GM18508 (cell line): ENCODE measurements at regions not wholly inside any gene's neighbourhood (a gene's known extent, or its start where the extent isn't known, plus 50 kb on each side); places are given as distances from the start of the nearest gene placed in this dataset.
A peak's percentile ranks its signal among the peaks of the same experiment; 100 is the strongest.

ENCODE experiments used
- ATAC-seq: cut with Tn5 transposase; IDR thresholded peaks from one replicate; pipeline ENCODE4 v1.9.1; 2021; ENCODE audit warnings: moderate number of reproducible peaks; ENCODE audit not compliant: insufficient read depth, unreplicated experiment

DNA sequence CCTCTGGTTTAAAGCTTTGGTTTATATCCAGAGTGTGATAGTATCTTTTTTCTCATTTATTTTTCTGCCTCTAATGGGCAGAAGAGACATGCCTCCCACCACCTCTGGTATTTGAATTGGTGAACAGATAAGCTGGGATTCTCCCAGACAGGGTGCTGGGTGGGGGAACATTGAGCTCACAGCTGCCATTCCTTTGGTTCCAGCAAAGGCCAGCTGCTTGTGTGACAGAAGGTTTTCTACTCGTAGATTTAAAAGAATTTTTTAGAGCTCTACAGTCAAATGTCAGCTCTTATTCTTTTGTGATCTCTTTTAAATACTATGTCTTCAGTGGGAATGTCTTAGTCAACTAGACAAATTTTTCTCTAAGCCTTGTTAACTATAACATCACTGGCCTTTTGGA, 54.7 kb upstream of the ADAMTS16 start:
- no peak for ATAC-seq

DNA sequence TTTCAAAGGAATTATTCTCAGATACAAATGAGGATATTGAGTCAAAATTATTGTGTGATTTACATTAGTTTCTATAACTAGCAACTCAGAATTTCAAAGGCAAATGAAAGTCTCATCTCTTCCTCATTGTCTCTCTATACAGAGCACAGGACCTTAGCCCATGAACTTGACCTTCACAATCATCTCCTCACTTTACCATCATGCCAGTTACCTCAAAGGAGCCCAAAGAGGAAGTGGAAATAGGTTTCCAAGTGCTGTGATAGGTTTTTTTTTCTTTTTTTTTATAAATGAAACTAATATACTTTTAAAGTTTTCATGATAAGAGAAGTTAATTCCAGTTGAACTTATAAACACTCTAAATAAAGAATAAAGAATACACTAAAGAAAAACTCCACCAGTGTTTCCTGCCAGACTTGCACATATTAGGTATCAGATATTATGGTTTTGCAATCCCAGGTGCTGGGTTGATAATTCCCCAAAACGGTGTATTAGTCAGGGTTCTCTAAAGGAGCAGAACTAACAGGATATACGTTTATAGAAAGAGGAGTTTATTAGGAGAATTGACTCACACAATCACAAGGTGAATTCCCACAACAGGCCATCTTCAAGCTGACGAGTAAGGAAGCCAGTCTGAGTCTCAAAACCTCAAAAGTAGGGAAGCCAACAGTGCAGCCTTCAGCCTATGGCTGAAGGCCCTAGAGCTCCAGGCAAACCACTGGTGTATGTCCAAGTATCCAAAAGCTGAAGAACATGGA, 50.1 kb upstream of the ADAMTS16 start:
- peak; percentile 56 for ATAC-seq
